GM12878 (cell line): ENCODE measurements at regions not wholly inside any gene's neighbourhood (a gene's known extent, or its start where the extent isn't known, plus 50 kb on each side); places are given as distances from the start of the nearest gene placed in this dataset.

Experiments
- ATAC-seq: fragments of 200-7000 bp; cut with Tn5 transposase; 3 replicates; pipeline ENCODE4 v1.9.1; 2020; ENCODE audit warnings: mild to moderate bottlenecking, moderate library complexity
- BruUV-seq: library from RNA; stranded (reverse); fragments of 400-500 nt; replicated peaks from 2 replicates; lab custom pipeline; 2021; lab: Mats Ljungman, UMichigan
- CTCF ChIA-PET: fragments of 300-600 bp; sonication (Branson Sonifier 250); formaldehyde crosslinking; extraction: SDS; loops from one replicate; lab custom pipeline; 2021; ENCODE audit warnings: inconsistent platforms; lab: Yijun Ruan, JAX
- POLR2A ChIA-PET: fragments of 350-600 bp; formaldehyde crosslinking; extraction: SDS; loops from one replicate; lab custom pipeline; 2021; ENCODE audit warnings: inconsistent platforms; lab: Charles Lee
- RAD21 ChIA-PET: fragments of 300-600 bp; sonication (Branson Sonifier 250); formaldehyde crosslinking; loops from one replicate; lab custom pipeline; 2023; ENCODE audit warnings: antibody characterized with exemption; ENCODE audit not compliant: unreplicated experiment; lab: Charles Lee
- SMC1A ChIA-PET: fragments of 300-600 bp; sonication (Branson Sonifier 250); formaldehyde crosslinking; loops from one replicate; lab custom pipeline; 2023; ENCODE audit not compliant: unreplicated experiment, uncharacterized antibody; lab: Charles Lee
- DNase-seq: peaks from one replicate; pipeline ENCODE4 v3.0.0-alpha.2; 2011; ENCODE audit warnings: low read depth, low spot score
- FAIRE-seq: peaks from 3 replicates; lab custom pipeline; 2011; peaks lifted over from hg19 to GRCh38; lab: Jason Lieb, UNC
- H2AFZ ChIP-seq: 2 replicates; pipeline ENCODE4 v1.6.0; 2011; ENCODE audit warnings: low read depth, low read length, control low read depth; ENCODE audit not compliant: control insufficient read depth
- H3K27ac ChIP-seq: 2 replicates; pipeline ENCODE4 v1.5.1; 2011; ENCODE audit warnings: control low read depth; ENCODE audit not compliant: control insufficient read depth, insufficient read depth
- H3K27me3 ChIP-seq, 2 experiments: replicated peaks in 1 of 2; 2 replicates each; pipeline versions ENCODE4 v1.6.0 to v1.6.1; 2011; ENCODE audit warnings: low read length in 1 of 2; ENCODE audit not compliant: control insufficient read depth in 2 of 2, insufficient read depth in 2 of 2
- H3K36me3 ChIP-seq, 2 experiments: 2 replicates each; pipeline ENCODE4 v1.5.1; 2011; ENCODE audit warnings: low read length in 1 of 2; ENCODE audit not compliant: control insufficient read depth in 2 of 2, insufficient read depth in 2 of 2
- H3K4me1 ChIP-seq: 2 replicates; pipeline ENCODE4 v1.6.1; 2011; ENCODE audit warnings: mild to moderate bottlenecking, low read length, moderate library complexity, mixed read lengths; ENCODE audit not compliant: control insufficient read depth, insufficient read depth
- H3K4me2 ChIP-seq: 2 replicates; pipeline ENCODE4 v1.6.0; 2011; ENCODE audit warnings: control low read depth; ENCODE audit not compliant: control insufficient read depth, insufficient read depth
- H3K4me3 ChIP-seq: fragments of 200-600 bp; sonication (generic); 2 replicates; pipeline ENCODE4 v1.5.1; 2016
- H3K79me2 ChIP-seq: 2 replicates; pipeline ENCODE4 v1.6.0; 2011; ENCODE audit warnings: low read length; ENCODE audit not compliant: control insufficient read depth, insufficient read depth
- H3K9ac ChIP-seq: 2 replicates; pipeline ENCODE4 v1.8.0; 2011; ENCODE audit warnings: low read length, control low read depth, mixed read lengths; ENCODE audit not compliant: control insufficient read depth, insufficient read depth
- H3K9me3 ChIP-seq: replicated peaks from 3 replicates; pipeline ENCODE4 v1.5.1; 2011; ENCODE audit warnings: mild to moderate bottlenecking, low read length; ENCODE audit not compliant: control insufficient read depth, insufficient read depth
- H4K20me1 ChIP-seq: 2 replicates; pipeline ENCODE4 v1.6.0; 2011; ENCODE audit not compliant: control insufficient read depth, insufficient read depth
- BCL11A ChIP-seq: IDR thresholded peaks from 2 replicates; pipeline ENCODE4 v1.6.1; 2011; ENCODE audit warnings: low read depth, low read length
- CREB1 ChIP-seq: IDR thresholded peaks from 2 replicates; pipeline ENCODE4 v1.6.1; 2012; ENCODE audit warnings: low read depth, mild to moderate bottlenecking, inconsistent platforms
- E4F1 ChIP-seq: fragments of 450-650 bp; IDR thresholded peaks from 2 replicates; pipeline ENCODE4 v1.6.1; 2018; ENCODE audit warnings: borderline replicate concordance, mild to moderate bottlenecking; ENCODE audit not compliant: partially characterized antibody
- ELK1 ChIP-seq: IDR thresholded peaks from 2 replicates; pipeline ENCODE4 v1.6.1; 2012; ENCODE audit warnings: low read depth, low read length, improper control_type of control experiment
- HDAC2 ChIP-seq: fragments of 200-600 bp; sonication (generic); IDR thresholded peaks from 2 replicates; pipeline ENCODE4 v1.6.1; 2017
- HDAC6 ChIP-seq: fragments of 200-600 bp; sonication (generic); IDR thresholded peaks from one replicate; pipeline ENCODE4 v1.8.0; 2017; ENCODE audit warnings: antibody characterized with exemption; ENCODE audit not compliant: unreplicated experiment
- IRF5 ChIP-seq: fragments of 450-650 bp; IDR thresholded peaks from 2 replicates; pipeline ENCODE4 v1.6.1; 2017; ENCODE audit warnings: borderline replicate concordance
- KAT2A ChIP-seq: conservative IDR thresholded peaks from 2 replicates; pipeline ENCODE4 v1.6.1; 2011; ENCODE audit warnings: low read depth, low read length; ENCODE audit not compliant: control insufficient read depth
- LARP7 ChIP-seq: fragments of 450-650 bp; IDR thresholded peaks from 2 replicates; pipeline ENCODE4 v1.6.1; 2017; ENCODE audit warnings: mild to moderate bottlenecking
- NRF1 ChIP-seq: conservative IDR thresholded peaks from 2 replicates; pipeline ENCODE4 v1.6.1; 2011; ENCODE audit warnings: mild to moderate bottlenecking, low read depth, low read length, improper control_type of control experiment
- PKNOX1 ChIP-seq: fragments of 450-650 bp; IDR thresholded peaks from 2 replicates; pipeline ENCODE4 v1.6.1; 2016; ENCODE audit warnings: mild to moderate bottlenecking
- REST ChIP-seq: IDR thresholded peaks from 2 replicates; pipeline ENCODE4 v1.6.1; 2012; ENCODE audit warnings: mild to moderate bottlenecking, low read depth, low read length
- STAT3 ChIP-seq: IDR thresholded peaks from 2 replicates; pipeline ENCODE4 v1.6.1; 2011; ENCODE audit warnings: low read depth, low read length, improper control_type of control experiment
- SUPT20H ChIP-seq: IDR thresholded peaks from 2 replicates; pipeline ENCODE4 v1.6.1; 2011; ENCODE audit warnings: low read depth, mild to moderate bottlenecking, low read length, moderate library complexity, borderline replicate concordance; ENCODE audit not compliant: control insufficient read depth
- TCF7 ChIP-seq: IDR thresholded peaks from 2 replicates; pipeline ENCODE4 v1.6.1; 2014; ENCODE audit warnings: antibody characterized with exemption, borderline replicate concordance
- WGBS: methylation state at CpG from one replicate; pipeline ENCODE4 v1.1.6; 2016; ENCODE audit warnings: low lambda C conversion rate; ENCODE audit not compliant: insufficient replicate concordance, insufficient coverage; ENCODE audit errors: missing lambda C conversion rate; 5-methylcytosine and 5-hydroxymethylcytosine counted together
- in situ Hi-C: fragments of 300-500 bp; cut with MboI; formaldehyde crosslinking; loops from 9 replicates; pipeline ENCODE4 v1.14.3; 2018; ENCODE audit warnings: mixed read lengths
- intact Hi-C: fragments of 100-400 bp; cut with micrococcal nuclease; formaldehyde crosslinking; loops from one replicate; pipeline ENCODE4 v1.14.2; 2022; ENCODE audit not compliant: unreplicated experiment

GRCh38 chr10:3523309-3524050, 261.5 kb downstream of the KLF6 start:
- Histone ChIP-seq H4K20me1 (no peaks in the 10 kb centered on the region), H3K27ac (no peak overlapping the region), H3K9ac (no peak overlapping the region), H3K9me3 (no peaks in the 10 kb centered on the region; the same call in 2 of the 3 replicates), H3K4me1 (no peaks in the 10 kb centered on the region), H3K27me3 (no peaks in the 10 kb centered on the region), H3K4me3 (no peak overlapping the region), H3K4me2 (no peak overlapping the region), H3K79me2 (no peaks in the 10 kb centered on the region), H3K36me3 (no peaks in the 10 kb centered on the region), H2AFZ (no peak overlapping the region)
- ChIA-PET CTCF (no interaction called here), RAD21 (no interaction called here), POLR2A (no interaction called here), SMC1A (no interaction called here)
- 47% methylated on average over 13 of the region's 13 CpGs for WGBS
- ATAC-seq: no peak
- in situ Hi-C loops: no loop called here
- no peak for DNase-seq
- intact Hi-C loops: no loop called here
- BruUV-seq: no TSS peak
- FAIRE-seq: no peak
- TF ChIP-seq ELK1 (no peak), HDAC6 (no peak), CREB1 (no peak), REST (no peak), BCL11A (no peak), PKNOX1 (no peak), STAT3 (no peak), IRF5 (no peak), SUPT20H (no peak), E4F1 (no peak), NRF1 (no peak), KAT2A (no peak), HDAC2 (no peak), LARP7 (no peak), TCF7 (no peak)
